HCT116 (cell line): ENCODE measurements at regions not wholly inside any gene's neighbourhood (a gene's known extent, or its start where the extent isn't known, plus 50 kb on each side); places are given as distances from the start of the nearest gene placed in this dataset.

Source experiments
- ATAC-seq: fragments of 200-7000 bp; cut with Tn5 transposase; 2 replicates; pipeline ENCODE4 v1.9.1; 2020; ENCODE audit warnings: mild to moderate bottlenecking, moderate library complexity
- BruUV-seq: library from RNA; stranded (reverse); fragments of 400-500 nt; replicated peaks from 2 replicates; lab custom pipeline; 2021; lab: Mats Ljungman, UMichigan
- CTCF ChIA-PET: fragments of 300-600 bp; sonication (Branson Sonifier 250); formaldehyde crosslinking; loops from one replicate; lab custom pipeline; 2021; ENCODE audit warnings: antibody characterized with exemption; lab: Charles Lee
- POLR2A ChIA-PET: fragments of 300-600, 350-600 bp; sonication (Branson Sonifier 250); formaldehyde crosslinking; loops from one replicate; lab custom pipeline; 2021; ENCODE audit warnings: antibody characterized with exemption; lab: Charles Lee
- RAD21 ChIA-PET, 2 experiments: fragments of 300-600 bp; sonication (Branson Sonifier 250); formaldehyde crosslinking; loops; one replicate each; lab custom pipeline; 2023; ENCODE audit warnings: low total read pairs in 2 of 2; ENCODE audit not compliant: uncharacterized antibody in 2 of 2, unreplicated experiment in 2 of 2, low non-redundant PET in 1 of 2; lab: Charles Lee
- DNase-seq: peaks from one replicate; pipeline ENCODE4 v3.0.0-alpha.2; 2010; ENCODE audit warnings: low read depth, low spot score
- H2AFZ ChIP-seq: fragments of 200-600 bp; shearing (Covaris generic), sonication (generic); 2 replicates; pipeline ENCODE4 v1.6.1; 2017; ENCODE audit warnings: low read depth, mixed run types, mixed read lengths, antibody characterized with exemption, low read length; ENCODE audit not compliant: poor library complexity, severe bottlenecking
- H3K27ac ChIP-seq: 2 replicates; pipeline ENCODE4 v1.5.1; 2012; ENCODE audit warnings: low read depth, low read length
- H3K27me3 ChIP-seq: fragments of 200-600 bp; sonication (generic); 2 replicates; pipeline ENCODE4 v1.6.1; 2016; ENCODE audit warnings: mixed run types, low read length, mixed read lengths; ENCODE audit not compliant: insufficient read depth
- H3K36me3 ChIP-seq, 2 experiments: fragments of 200-500 bp in 1 of 2; fragments of 200-600 bp in 1 of 2; sonication (Bioruptor generic) in 1 of 2; sonication (generic) in 1 of 2; 2 replicates each; pipeline versions ENCODE4 v1.5.1 to v1.6.1; 2014 to 2016; ENCODE audit warnings: low read length in 2 of 2, inconsistent platforms in 1 of 2, mixed read lengths in 1 of 2, mixed run types in 1 of 2; ENCODE audit not compliant: insufficient read depth in 2 of 2, control insufficient read depth in 1 of 2
- H3K4me1 ChIP-seq, 2 experiments: fragments of 200-600 bp in 1 of 2; sonication (generic) in 1 of 2; 2 replicates each; pipeline versions ENCODE4 v1.5.1 to v1.6.1; 2012 to 2017; ENCODE audit warnings: low read length in 2 of 2, inconsistent platforms in 1 of 2, mild to moderate bottlenecking in 1 of 2, mixed read lengths in 1 of 2, mixed run types in 1 of 2, moderate library complexity in 1 of 2; ENCODE audit not compliant: insufficient read depth in 2 of 2, control insufficient read depth in 1 of 2
- H3K4me2 ChIP-seq: fragments of 200-600 bp; sonication (generic); 2 replicates; pipeline ENCODE4 v1.6.1; 2017; ENCODE audit warnings: mixed run types, low read length, mixed read lengths
- H3K4me3 ChIP-seq, 2 experiments: fragments of 200-600 bp in 1 of 2; sonication (generic) in 1 of 2; replicated peaks in 1 of 2; 2 replicates each; pipeline ENCODE4 v1.5.1; 2011 to 2016; ENCODE audit warnings: low read length in 2 of 2, control low read depth in 1 of 2, low read depth in 1 of 2, mild to moderate bottlenecking in 1 of 2, mixed read lengths in 1 of 2, mixed run types in 1 of 2
- H3K79me2 ChIP-seq: fragments of 200-600 bp; sonication (generic); 2 replicates; pipeline ENCODE4 v1.6.1; 2017; ENCODE audit warnings: mild to moderate bottlenecking, mixed run types, low read length, moderate library complexity, mixed read lengths; ENCODE audit not compliant: insufficient read depth
- H3K9ac ChIP-seq: fragments of 200-600 bp; sonication (generic); 2 replicates; pipeline ENCODE4 v1.6.1; 2016; ENCODE audit warnings: low read length, mixed read lengths
- H3K9me2 ChIP-seq: fragments of 200-600 bp; sonication (generic), shearing (Covaris generic); 2 replicates; pipeline ENCODE4 v1.6.1; 2017; ENCODE audit warnings: mixed run types, mild to moderate bottlenecking, moderate library complexity; ENCODE audit not compliant: insufficient read depth
- H3K9me3 ChIP-seq, 2 experiments: fragments of 200-500 bp in 1 of 2; fragments of 200-600 bp in 1 of 2; sonication (Bioruptor generic) in 1 of 2; sonication (generic) in 1 of 2; 2 replicates each; pipeline ENCODE4 v1.6.1; 2014 to 2017; ENCODE audit warnings: low read length in 2 of 2, mixed read lengths in 2 of 2, inconsistent platforms in 1 of 2, low read depth in 1 of 2, mild to moderate bottlenecking in 1 of 2, mixed run types in 1 of 2, moderate library complexity in 1 of 2; ENCODE audit not compliant: control insufficient read depth in 1 of 2, insufficient read depth in 1 of 2
- H4K20me1 ChIP-seq: fragments of 200-600 bp; sonication (generic), shearing (Covaris generic); 2 replicates; pipeline ENCODE4 v1.6.1; 2017; ENCODE audit warnings: mixed run types, mild to moderate bottlenecking, moderate library complexity; ENCODE audit not compliant: insufficient read depth
- RAD21 ChIP-seq: IDR thresholded peaks from 2 replicates; pipeline ENCODE4 v1.6.1; 2012; ENCODE audit warnings: low read depth, mild to moderate bottlenecking
- SIN3A ChIP-seq: IDR thresholded peaks from 2 replicates; pipeline ENCODE4 v1.6.1; 2012; ENCODE audit warnings: low read depth
- SP1 ChIP-seq: IDR thresholded peaks from 2 replicates; pipeline ENCODE4 v1.6.1; 2012; ENCODE audit warnings: low read depth
- YY1 ChIP-seq: IDR thresholded peaks from 2 replicates; pipeline ENCODE4 v1.6.1; 2011; ENCODE audit warnings: low read length, low read depth, moderate library complexity, mild to moderate bottlenecking; ENCODE audit not compliant: insufficient replicate concordance; ENCODE audit errors: extremely low read depth
- ZNF274 ChIP-seq: fragments of 200-500 bp; sonication (Bioruptor generic); IDR thresholded peaks from 2 replicates; pipeline ENCODE4 v1.6.1; 2014; ENCODE audit warnings: mild to moderate bottlenecking, low read depth, low read length, inconsistent platforms
- intact Hi-C: fragments of 100-400 bp; cut with micrococcal nuclease; formaldehyde crosslinking; loops from 2 replicates; pipeline ENCODE4 v1.10.0; 2022
- TF ChIP-seq, protein P1 (sequence below): IDR thresholded peaks from 2 replicates; pipeline ENCODE4 v1.6.1; 2011; ENCODE audit warnings: mild to moderate bottlenecking, low read length, moderate library complexity; ENCODE audit not compliant: insufficient replicate concordance; ENCODE audit errors: extremely low read depth
- TF ChIP-seq, protein P2 (sequence below): IDR thresholded peaks from 2 replicates; pipeline ENCODE4 v1.6.1; 2012

DNA sequence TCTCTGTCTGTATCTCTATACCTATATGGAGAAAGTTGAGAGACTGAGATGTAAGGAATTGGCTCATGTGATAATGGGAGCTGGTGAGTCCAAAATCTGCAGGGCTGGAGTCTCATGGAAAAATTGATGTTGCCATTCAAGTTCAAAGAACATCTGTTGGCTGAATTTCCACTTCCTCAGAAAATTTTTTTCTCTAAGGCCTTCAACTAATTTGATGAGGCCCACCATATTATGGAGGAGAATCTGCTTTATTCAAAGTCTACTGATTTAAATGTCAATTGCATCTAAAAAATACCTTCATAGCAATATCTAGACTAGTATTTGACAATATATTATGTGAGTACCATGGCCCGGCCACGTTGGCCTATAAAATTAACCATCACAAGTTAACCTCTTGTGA is 261.4 kb downstream of the VRK1 start:
- no peak for ATAC-seq
- no peak overlapping the region for H3K9ac ChIP-seq
- no peak overlapping the region for H3K4me3 ChIP-seq
- no peaks in the 10 kb centered on the region for H3K36me3 ChIP-seq
- no peaks in the 10 kb centered on the region for H4K20me1 ChIP-seq
- no peaks in the 10 kb centered on the region for H3K79me2 ChIP-seq
- TF ChIP-seq, protein P1, sequence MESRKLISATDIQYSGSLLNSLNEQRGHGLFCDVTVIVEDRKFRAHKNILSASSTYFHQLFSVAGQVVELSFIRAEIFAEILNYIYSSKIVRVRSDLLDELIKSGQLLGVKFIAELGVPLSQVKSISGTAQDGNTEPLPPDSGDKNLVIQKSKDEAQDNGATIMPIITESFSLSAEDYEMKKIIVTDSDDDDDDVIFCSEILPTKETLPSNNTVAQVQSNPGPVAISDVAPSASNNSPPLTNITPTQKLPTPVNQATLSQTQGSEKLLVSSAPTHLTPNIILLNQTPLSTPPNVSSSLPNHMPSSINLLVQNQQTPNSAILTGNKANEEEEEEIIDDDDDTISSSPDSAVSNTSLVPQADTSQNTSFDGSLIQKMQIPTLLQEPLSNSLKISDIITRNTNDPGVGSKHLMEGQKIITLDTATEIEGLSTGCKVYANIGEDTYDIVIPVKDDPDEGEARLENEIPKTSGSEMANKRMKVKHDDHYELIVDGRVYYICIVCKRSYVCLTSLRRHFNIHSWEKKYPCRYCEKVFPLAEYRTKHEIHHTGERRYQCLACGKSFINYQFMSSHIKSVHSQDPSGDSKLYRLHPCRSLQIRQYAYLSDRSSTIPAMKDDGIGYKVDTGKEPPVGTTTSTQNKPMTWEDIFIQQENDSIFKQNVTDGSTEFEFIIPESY = no peak
- no peak for TF ChIP-seq RAD21
- TF ChIP-seq ZNF274 = no peak
- TF ChIP-seq, protein P2, sequence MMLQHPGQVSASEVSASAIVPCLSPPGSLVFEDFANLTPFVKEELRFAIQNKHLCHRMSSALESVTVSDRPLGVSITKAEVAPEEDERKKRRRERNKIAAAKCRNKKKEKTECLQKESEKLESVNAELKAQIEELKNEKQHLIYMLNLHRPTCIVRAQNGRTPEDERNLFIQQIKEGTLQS = no peak
- TF ChIP-seq SP1 = no peak
- TF ChIP-seq SIN3A = no peak
- no peak for TF ChIP-seq YY1
- DNase-seq = no peak
- ChIA-PET RAD21 (no interaction called here), POLR2A (no interaction called here), CTCF (no interaction called here)
- no peaks in the 10 kb centered on the region for H3K27me3 ChIP-seq
- H3K4me1 ChIP-seq = peaks cover 0 to 10% of the 10 kb centered on the region in 2 experiments; a peak in 1 of 4 replicates
- no peaks in the 10 kb centered on the region for H3K9me2 ChIP-seq
- H3K4me2 ChIP-seq = no peak overlapping the region
- H3K27ac ChIP-seq = no peak overlapping the region
- no peak overlapping the region for H2AFZ ChIP-seq
- no TSS peak for BruUV-seq
- intact Hi-C loops = no loop called here
- H3K9me3 ChIP-seq = no peaks in the 10 kb centered on the region

DNA sequence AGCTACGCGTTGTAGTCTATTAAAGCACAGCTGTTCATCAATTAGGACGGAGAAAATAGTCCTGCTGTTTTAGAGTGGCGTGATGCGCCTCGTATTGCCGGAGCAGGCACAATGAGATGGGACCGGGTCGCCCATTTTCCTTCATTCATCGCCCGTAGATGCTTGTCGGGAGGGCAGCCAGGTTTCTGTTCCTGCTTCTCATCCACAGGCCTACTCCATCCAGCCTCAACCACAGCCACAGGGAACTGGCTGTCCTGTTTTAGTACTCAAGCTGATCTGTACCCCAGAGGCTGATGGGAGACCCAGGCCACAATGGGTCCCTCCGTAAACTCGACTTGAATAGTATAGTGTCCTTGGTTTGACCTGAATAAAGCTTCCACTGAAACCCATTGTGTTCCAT is 264.0 kb downstream of the VRK1 start:
- no peak for ATAC-seq
- CTCF ChIA-PET = no interaction called here
- no peak for TF ChIP-seq SP1
- TF ChIP-seq, all 23 proteins: peak for 0

More for the DNA sequence above, 264.0 kb downstream of the VRK1 start:
- no peaks in the 10 kb centered on the region for H3K9me3 ChIP-seq
- H3K4me1 ChIP-seq = peaks cover 3 to 31% of the 10 kb centered on the region in 2 experiments; a peak in 2 of 4 replicates
- no peak overlapping the region for H3K27ac ChIP-seq
- DNase-seq = no peak
- no peak overlapping the region for H3K4me2 ChIP-seq
- H4K20me1 ChIP-seq = no peaks in the 10 kb centered on the region
- H2AFZ ChIP-seq = no peak overlapping the region
- H3K27me3 ChIP-seq = no peaks in the 10 kb centered on the region
- no peaks in the 10 kb centered on the region for H3K36me3 ChIP-seq
- no TSS peak for BruUV-seq
- RAD21 ChIA-PET = no interaction called here
- H3K79me2 ChIP-seq = no peaks in the 10 kb centered on the region
- intact Hi-C loops = no loop called here
- POLR2A ChIA-PET = no interaction called here
- no peak overlapping the region for H3K4me3 ChIP-seq
- H3K9me2 ChIP-seq = no peaks in the 10 kb centered on the region
- H3K9ac ChIP-seq = no peak overlapping the region
